Psoas muscle (tissue), 7 donors: ENCODE measurements at regions not wholly inside any gene's neighbourhood (a gene's known extent, or its start where the extent isn't known, plus 50 kb on each side); places are given as distances from the start of the nearest gene placed in this dataset.
"Not testable (repeated sequence)": the region's sequence is repeated elsewhere in the genome, so short reads cannot be mapped to it uniquely, and the experiment has no call there.

ENCODE experiments used
- ATAC-seq, 4 donors: fragments of 200-7000 bp; cut with Tn5 transposase; one replicate each; pipeline ENCODE4 v1.9.1; 2020; ENCODE audit warnings: moderate library complexity in 3 of 4, mild to moderate bottlenecking in 2 of 4
- DNase-seq, 2 donors: peaks; one replicate each; pipeline ENCODE4 v3.0.0-alpha.2; 2020
- H3K27ac ChIP-seq: fragments of 200-600 bp; one replicate; pipeline ENCODE4 v1.8.0; 2022
- H3K27me3 ChIP-seq, 3 donors: fragments of 200-600 bp in 1 of 3; one replicate each; pipeline versions ENCODE4 v1.6.1 to v1.8.0; 2013 to 2022; ENCODE audit warnings: low read length in 2 of 3, mild to moderate bottlenecking in 2 of 3, moderate library complexity in 1 of 3; ENCODE audit not compliant: insufficient read depth in 3 of 3
- H3K36me3 ChIP-seq, 2 donors: fragments of 200-600 bp in 1 of 2; one replicate each; pipeline versions ENCODE4 v1.6.1 to v1.8.0; 2013 to 2022; ENCODE audit warnings: low read depth in 1 of 2, mild to moderate bottlenecking in 1 of 2, moderate library complexity in 1 of 2; ENCODE audit not compliant: insufficient read depth in 1 of 2
- H3K4me1 ChIP-seq: fragments of 200-600 bp; one replicate; pipeline ENCODE4 v1.8.0; 2022
- H3K4me3 ChIP-seq: fragments of 200-600 bp; one replicate; pipeline ENCODE4 v1.8.0; 2022; ENCODE audit warnings: mild to moderate bottlenecking
- H3K9me3 ChIP-seq: fragments of 200-600 bp; one replicate; pipeline ENCODE4 v1.8.0; 2022
- CTCF ChIP-seq: fragments of 200-600 bp; IDR thresholded peaks from one replicate; pipeline ENCODE4 v1.8.0; 2022; ENCODE audit warnings: antibody characterized with exemption
- whole genome bisulfite sequencing, 3 donors: extraction: QIAGEN DNeasy Blood & Tissue Kit; methylation state at CpG; one replicate each; pipeline versions ENCODE4 v1.1.6 to v1.1.7; 2013; 5-methylcytosine and 5-hydroxymethylcytosine counted together
- intact Hi-C, 2 donors: fragments of 100-400 bp; cut with DNase I; formaldehyde crosslinking; loops; one replicate each; pipeline versions ENCODE4 v1.11.0 to v1.14.2; 2022
- donor health status: healthy with polysubstance abuse.
- donor health status: DM: no; HTN: no; CAD: no; lungs with moderate emphysema.
- donor health status: Bipolar disorder and iron deficiency.
- donor health status: healthy.
- donor health status: DM: yes; HTN: yes; CAD: no.
- donor health status: DM: no; HTN: no; CAD: no.
- donor health status: DM: yes; HTN: yes; CAD: no.

- ATAC-seq (no peak), DNase-seq (no peak)
- TF ChIP-seq CTCF, result no peak
- Histone ChIP-seq H3K27me3 (no peaks in the 10 kb centered on the region), H3K4me1 (no peaks in the 10 kb centered on the region), H3K9me3 (no peaks in the 10 kb centered on the region), H3K4me3 (no peak overlapping the region), H3K36me3 (no peaks in the 10 kb centered on the region), H3K27ac (no peak overlapping the region)
- intact Hi-C loops, result no loop called here
- WGBS, 3 donors, result 74 to 81% (median 77%) methylated on average over 1 of the region's 1 CpG
Measured at GRCh38 chr18:29849144-29849543, 1193.4 kb downstream of the DSC3 start.

GRCh38 chr18:29841631-29842030 is 1200.9 kb downstream of the DSC3 start:
- ATAC-seq (no peak), DNase-seq (no peak)
- WGBS, 3 donors, result 27 to 55% (median 28%) methylated on average over 3 of the region's 3 CpGs
- no peak for TF ChIP-seq CTCF
- no peaks in the 10 kb centered on the region for H3K9me3 ChIP-seq
- intact Hi-C loops, result no loop called here
- no peak overlapping the region for H3K4me3 ChIP-seq
- no peaks in the 10 kb centered on the region for H3K27me3 ChIP-seq
- no peaks in the 10 kb centered on the region for H3K4me1 ChIP-seq
- no peak overlapping the region for H3K27ac ChIP-seq
- H3K36me3 ChIP-seq, result no peaks in the 10 kb centered on the region

GRCh38 chr18:29840089-29840488 is 1202.5 kb downstream of the DSC3 start:
- Histone ChIP-seq H3K4me1 (no peaks in the 10 kb centered on the region), H3K9me3 (no peaks in the 10 kb centered on the region), H3K27me3 (no peaks in the 10 kb centered on the region), H3K36me3 (no peaks in the 10 kb centered on the region), H3K4me3 (no peak overlapping the region), H3K27ac (no peak overlapping the region)
- no peak for TF ChIP-seq CTCF
- DNase-seq (no peak), ATAC-seq (no peak)
- intact Hi-C loops, result no loop called here

DNA sequence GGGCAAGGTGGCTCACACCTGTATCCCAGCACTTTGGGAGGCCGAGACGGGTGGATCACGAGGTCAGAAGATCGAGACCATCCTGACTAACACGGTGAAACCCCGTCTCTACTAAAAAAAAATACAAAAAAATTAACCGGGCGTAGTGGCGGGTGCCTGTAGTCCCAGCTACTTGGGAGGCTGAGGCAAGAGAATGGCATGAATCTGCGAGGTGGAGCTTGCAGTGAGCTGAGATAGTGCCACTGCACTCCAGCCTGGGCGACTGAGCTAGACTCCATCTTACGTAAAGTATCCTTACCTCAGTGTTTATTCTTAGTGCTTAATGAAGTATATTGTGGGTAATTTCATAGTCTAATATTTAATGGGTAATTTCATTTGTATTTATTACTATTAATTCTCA is 1203.6 kb downstream of the DSC3 start:
- H3K27me3 ChIP-seq, H3K9me3 ChIP-seq, DNase-seq, intact Hi-C loops, H3K4me3 ChIP-seq, ATAC-seq, H3K36me3 ChIP-seq, H3K27ac ChIP-seq, H3K4me1 ChIP-seq: not testable (repeated sequence)
- WGBS, 3 donors, result 90 to 92% (median 91%) methylated on average over 12 of the region's 12 CpGs

GRCh38 chr18:29838556-29838955 is 1204.0 kb downstream of the DSC3 start:
- H3K27ac ChIP-seq, result no peak overlapping the region
- no peaks in the 10 kb centered on the region for H3K4me1 ChIP-seq
- no peaks in the 10 kb centered on the region for H3K9me3 ChIP-seq
- ATAC-seq (no peak), DNase-seq (no peak)
- intact Hi-C loops, result no loop called here
- H3K4me3 ChIP-seq, result no peak overlapping the region
- no peak for TF ChIP-seq CTCF
- H3K27me3 ChIP-seq, result no peaks in the 10 kb centered on the region
- H3K36me3 ChIP-seq, result no peaks in the 10 kb centered on the region
- WGBS, 3 donors, result 69 to 83% (median 80%) methylated on average over 1 of the region's 1 CpG
